ENCODE measurements at regions not wholly inside any gene's neighbourhood (a gene's known extent, or its start where the extent isn't known, plus 50 kb on each side); places are given as distances from the start of the nearest gene placed in this dataset.
A peak's percentile ranks its signal among the peaks of the same experiment; 100 is the strongest.

GRCh38 chr4:101655857-101656256 lies 134.7 kb upstream of the BANK1 start:
- H3K4me3 ChIP-seq (ENCODE audit: low read depth, low read length) = no peak overlapping the region
- TF ChIP-seq CTCF (IDR thresholded peaks at IDR 0.05; ENCODE audit: insufficient read depth, low read depth, low read length) = no peak
- DNase-seq (ENCODE audit: low read depth) = no peak

- DNase-seq (ENCODE audit: low read depth) = no peak
- TF ChIP-seq CTCF (IDR thresholded peaks at IDR 0.05; ENCODE audit: insufficient read depth, low read depth, low read length) = no peak
- H3K4me3 ChIP-seq (ENCODE audit: low read depth, low read length) = no peak overlapping the region
Observed at GRCh38 chr4:101655005-101655404, 135.5 kb upstream of the BANK1 start.

GRCh38 chr4:101651778-101652177 lies 138.8 kb upstream of the BANK1 start:
- no peak overlapping the region for H3K4me3 ChIP-seq (ENCODE audit: low read depth, low read length)
- DNase-seq (ENCODE audit: low read depth) = no peak
- no peak for TF ChIP-seq CTCF (IDR thresholded peaks at IDR 0.05; ENCODE audit: insufficient read depth, low read depth, low read length)

- DNase-seq (ENCODE audit: low read depth) = peak; percentile 3
- no peak overlapping the region for H3K4me3 ChIP-seq (ENCODE audit: low read depth, low read length)
- TF ChIP-seq CTCF (IDR thresholded peaks at IDR 0.05; ENCODE audit: insufficient read depth, low read depth, low read length) = no peak
Observed at GRCh38 chr4:101649790-101650515, 140.6 kb upstream of the BANK1 start.

GRCh38 chr4:101647710-101648034 lies 142.9 kb upstream of the BANK1 start:
- no peak for DNase-seq (ENCODE audit: low read depth)
- no peak for TF ChIP-seq CTCF (IDR thresholded peaks at IDR 0.05; ENCODE audit: insufficient read depth, low read depth, low read length)

GRCh38 chr4:101644516-101644915 lies 146.0 kb upstream of the BANK1 start:
- no peak for DNase-seq (ENCODE audit: low read depth)
- TF ChIP-seq CTCF (IDR thresholded peaks at IDR 0.05; ENCODE audit: insufficient read depth, low read depth, low read length) = no peak
- no peak overlapping the region for H3K4me3 ChIP-seq (ENCODE audit: low read depth, low read length)

More at GRCh38 chr4:101647710-101648034, 142.9 kb upstream of the BANK1 start:
- no peak overlapping the region for H3K4me3 ChIP-seq (ENCODE audit: low read depth, low read length)
